Myocyte (in vitro differentiated cells): ENCODE measurements at regions not wholly inside any gene's neighbourhood (a gene's known extent, or its start where the extent isn't known, plus 50 kb on each side); places are given as distances from the start of the nearest gene placed in this dataset.
A peak's percentile ranks its signal among the peaks of the same experiment; 100 is the strongest.

Experiments
- DNase-seq: peaks from one replicate; pipeline ENCODE4 v3.0.0-alpha.2; 2012; ENCODE audit warnings: low read depth

DNA sequence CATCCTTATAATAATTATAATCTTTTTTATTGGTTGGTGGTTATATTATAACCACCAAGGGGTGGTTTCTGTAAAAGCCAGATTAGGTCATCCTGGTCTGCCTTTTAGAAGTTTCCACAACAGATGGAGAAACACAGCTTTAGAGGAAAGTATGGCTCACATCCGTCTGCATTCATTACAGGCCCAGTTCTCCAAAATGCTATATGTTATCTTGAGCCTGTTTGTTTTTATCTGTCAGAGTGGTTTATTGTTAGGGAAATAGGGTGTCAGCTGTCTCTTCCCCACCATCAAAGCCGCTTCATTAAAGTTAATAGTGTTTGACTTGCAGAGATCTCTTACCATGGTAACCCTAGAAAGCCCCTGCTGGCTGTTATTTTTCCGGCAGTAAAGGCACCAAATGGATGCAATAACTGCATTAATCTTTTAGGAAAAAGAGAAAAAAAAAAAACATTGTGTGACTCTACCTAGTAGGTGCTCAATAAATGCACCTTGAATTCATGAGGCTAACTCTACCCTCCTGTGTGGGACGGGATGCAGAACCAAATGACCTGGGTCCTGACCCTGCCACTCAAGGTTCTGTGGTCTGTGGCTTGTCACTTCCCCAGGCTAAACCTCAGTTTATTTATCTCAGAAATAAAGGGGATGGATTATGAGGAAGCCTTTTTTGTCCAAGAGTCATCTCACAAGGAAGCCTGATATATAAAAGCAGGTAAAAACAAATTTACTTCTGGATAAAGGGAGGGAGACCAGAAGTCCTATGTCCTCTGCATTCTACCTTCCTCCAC lies 118.3 kb downstream of the WT1 start:
- no peak for DNase-seq

DNA sequence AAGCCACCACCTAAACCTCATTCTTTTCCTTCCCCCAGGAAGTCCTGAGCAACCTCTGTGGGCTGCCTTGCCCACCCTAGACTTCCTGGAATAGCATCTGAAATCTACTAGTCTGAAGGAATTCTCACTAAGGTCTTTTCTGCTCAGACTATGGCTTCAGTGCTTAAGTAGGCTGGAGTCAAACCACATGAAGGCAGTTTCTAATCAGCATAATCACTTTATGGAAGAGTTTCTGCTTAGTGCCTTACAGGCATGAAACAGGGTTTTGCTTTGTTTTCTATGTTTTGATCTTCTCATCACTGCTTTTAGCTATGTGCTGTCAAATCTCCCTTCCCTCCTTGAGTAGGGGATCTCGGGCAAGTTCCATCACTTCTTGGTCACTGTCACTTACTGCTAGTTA lies 117.7 kb downstream of the WT1 start:
- DNase-seq: no peak

DNA sequence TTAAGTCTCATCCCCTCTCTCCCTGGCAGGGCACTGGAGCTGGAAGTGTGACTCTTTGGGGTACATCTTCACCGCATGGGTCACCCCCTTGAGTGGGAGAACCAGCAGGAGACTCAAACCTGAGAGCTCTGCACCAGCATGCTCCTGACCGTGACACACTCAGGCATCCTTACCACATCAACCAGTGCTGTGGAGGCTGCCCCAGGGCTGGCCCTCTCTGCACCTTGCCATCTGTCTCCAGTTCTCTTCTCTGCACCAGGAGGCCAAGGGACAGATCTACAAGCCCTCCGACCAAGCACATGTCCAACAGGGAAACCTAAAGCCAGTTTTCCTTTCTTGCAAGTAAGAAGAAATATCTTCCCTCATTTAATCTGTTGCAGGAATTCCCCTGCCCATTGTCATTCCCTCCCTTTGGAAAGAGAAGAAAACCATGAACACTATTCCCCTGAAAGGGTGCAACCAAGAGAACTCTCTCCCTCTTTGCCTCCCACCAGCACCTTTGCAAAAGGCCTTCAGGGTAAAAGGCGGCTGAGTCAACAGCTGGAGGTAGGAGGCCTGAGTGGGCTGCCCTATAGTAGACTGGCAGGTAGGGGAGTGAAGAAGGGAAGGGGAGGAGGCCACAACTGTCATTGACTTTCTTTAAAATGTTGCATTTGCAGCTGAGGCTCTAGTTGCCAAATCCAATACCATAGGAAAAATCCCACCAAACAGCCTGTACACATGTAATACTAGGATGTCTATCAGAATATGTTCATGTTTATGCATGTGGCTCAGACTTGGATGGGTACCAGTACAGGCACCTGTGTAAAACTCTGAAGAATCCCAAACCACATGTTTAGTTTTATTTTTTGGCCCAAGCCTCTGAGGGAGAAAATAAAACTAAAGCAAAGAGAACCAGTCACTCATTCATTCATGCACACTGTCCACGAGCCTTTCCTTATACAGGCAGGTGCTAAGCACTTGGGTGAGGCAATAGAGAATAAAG lies 117.0 kb downstream of the WT1 start:
- no peak for DNase-seq

DNA sequence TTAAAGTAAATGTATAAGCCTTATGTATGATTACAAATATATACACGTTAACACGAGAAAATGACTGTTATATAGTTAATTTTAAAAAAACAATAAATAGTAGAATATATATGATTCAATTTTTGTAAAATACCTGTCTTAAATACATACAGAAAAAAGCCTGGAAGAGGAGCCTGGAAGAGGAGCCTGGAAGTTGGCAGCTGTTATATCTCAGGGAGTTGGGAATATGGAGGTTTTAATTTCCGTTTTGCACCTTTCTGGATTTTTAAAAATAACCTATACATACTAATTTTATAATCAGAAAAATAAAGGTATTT lies 111.6 kb downstream of the WT1 start:
- DNase-seq: no peak

DNA sequence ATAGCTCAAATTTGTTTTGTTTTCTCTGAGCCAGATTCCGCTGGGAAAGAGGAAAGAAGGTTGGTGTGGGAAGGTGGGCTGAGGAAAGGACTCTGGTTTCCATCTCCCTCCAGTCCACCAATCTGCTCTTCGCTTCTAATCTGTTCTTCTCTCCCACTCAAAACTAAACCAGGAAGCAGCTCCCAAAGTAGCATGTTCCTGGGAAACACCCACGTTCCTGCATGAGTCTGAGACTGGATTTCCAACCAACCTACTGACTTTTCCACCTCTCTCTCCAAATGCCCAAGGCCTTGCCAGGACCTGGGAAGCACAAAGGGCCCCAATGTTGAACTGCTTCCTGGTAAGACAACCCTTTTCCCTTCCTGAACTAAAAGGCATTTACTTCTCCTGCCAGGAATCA lies 110.2 kb downstream of the WT1 start:
- no peak for DNase-seq

DNA sequence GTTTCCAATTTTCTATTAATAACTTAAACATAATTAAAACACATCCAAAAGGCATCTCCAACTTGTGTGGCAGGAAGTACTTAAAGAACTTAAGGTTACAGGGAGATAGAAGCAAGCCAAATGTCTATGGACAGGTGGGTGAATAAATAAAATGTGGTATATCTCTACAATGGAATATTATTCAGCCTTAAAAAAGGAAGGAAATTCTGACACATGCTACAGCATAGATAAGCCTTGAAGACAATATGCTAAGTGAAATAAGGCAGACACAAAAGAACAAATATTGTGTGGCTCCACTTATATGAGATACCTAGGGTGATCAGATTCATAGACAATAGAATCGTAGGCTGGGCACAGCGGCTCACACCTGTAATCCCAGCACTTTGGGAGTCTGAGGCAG lies 109.6 kb downstream of the WT1 start:
- no peak for DNase-seq

DNA sequence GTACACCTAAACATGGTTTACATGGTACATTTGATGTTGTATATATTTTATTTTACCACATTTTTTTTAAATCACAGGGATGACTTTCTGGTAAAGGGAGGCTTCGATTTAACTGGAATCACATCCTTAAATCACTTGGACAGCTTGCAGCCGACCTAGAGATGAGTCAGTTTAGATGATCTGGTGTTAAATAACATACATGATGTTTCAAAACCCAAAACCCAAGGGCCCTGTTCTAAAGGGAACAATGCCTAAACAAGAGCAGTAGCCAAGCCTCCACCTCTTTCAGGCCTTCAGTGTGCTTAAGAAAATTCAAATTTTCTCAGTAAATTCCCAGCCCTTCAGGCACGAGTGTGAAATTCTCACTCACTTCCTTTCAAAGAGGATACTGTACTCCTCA lies 108.8 kb downstream of the WT1 start:
- peak; percentile 6 for DNase-seq

DNA sequence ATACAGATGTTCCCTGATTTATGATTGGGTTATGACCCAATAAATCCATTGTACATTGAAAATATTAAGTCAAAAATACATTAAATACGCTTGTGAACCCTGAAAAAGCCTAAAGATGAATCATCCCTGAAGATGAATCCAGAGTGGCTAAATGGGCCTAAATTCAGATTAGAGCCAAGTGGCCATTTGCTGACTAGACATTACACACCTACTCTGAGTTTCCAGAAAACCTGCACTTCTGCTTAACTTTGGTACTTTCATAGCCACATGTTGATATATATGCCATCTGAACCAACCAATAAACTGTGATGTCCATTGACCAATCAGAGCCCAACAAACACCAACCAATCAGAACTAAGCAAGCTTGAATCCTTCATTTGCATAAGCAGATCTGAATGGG lies 106.9 kb downstream of the WT1 start:
- DNase-seq: no peak

DNA sequence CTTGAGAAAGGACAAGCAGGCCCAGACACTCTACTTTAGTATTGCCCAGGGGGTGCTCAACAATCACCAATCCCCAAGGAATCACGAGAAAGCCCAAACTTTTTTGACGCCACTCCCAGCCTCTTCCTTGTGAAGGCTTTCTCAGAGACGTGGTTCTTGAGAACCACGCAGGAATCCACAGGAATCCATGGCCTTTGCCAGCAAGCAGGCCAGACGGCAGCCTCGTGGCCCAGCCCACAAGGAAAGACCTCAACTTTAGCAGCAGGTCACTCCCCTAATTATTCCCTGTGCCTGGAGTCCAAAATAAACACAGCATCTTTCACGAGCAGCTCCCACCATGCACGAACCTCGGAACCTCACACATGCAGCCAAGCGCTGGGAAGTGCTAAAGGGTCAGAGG lies 104.2 kb downstream of the WT1 start:
- peak; percentile 52 for DNase-seq

DNA sequence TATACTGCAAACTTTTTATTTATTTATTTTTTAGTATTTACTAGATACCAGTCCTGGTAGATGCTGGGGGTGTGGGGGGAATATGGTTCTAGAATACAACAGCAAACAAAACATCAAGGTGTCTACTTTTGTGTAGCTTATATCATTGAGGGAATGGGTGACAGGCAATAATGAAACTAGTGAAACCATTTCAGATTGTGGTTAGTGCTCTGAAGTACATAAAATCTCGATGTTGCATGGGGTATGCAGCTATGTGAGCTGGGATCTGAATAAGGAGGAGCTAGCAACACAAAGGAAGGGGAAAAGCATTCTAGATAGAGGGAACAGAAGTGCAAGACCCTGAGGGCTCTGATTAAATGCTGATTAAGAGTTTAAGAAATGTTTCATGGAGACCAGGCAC lies 103.5 kb downstream of the WT1 start:
- no peak for DNase-seq

DNA sequence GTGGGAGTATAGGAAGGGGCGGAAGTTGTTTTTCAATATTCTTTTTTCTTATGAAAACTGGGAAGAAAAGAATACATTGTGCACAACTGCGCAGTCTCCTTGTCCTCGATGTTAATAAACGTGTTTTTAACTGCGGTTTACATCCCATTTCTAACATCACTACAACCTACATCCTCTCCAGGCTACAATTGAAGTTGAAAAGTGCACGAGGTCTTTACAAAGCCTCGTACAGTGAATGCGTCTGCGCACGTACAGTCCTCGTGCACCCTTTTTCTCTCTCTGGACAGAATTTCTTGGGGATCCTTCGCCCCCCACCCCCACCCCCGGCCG lies 102.4 kb downstream of the WT1 start:
- DNase-seq: no peak

DNA sequence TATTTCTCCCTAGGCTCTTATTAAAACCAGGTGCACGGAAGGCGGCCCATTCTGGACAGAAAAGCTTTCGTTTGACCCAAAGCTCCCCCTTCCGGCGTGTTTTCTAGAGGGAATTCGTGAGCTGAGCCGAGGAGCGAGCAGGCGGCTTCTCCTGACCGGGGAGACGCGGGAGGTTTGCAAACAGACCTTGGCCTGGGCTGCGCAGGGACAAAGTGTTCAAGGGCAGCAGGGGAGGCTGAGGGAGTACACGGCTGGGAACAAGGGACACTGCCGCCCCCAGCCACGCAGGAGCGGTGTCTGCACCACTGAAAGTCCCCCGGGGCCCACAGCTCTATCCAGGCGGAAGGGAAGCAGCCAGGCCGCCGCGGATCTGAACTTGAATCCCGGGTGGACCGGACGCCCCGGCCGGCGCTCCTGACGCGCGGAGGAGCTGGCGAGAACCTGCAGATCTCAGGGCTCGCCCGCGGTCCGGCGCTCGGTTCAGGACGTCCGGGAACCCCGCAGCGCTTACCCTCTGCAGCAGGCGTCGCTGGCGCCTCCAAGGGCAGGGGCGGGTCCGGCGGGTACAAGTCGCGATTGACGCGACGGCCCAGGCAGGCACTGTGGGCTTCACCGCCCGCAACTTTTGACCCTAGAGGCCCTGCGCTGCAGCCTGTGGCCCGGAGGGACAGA lies 101.9 kb downstream of the WT1 start:
- peak; percentile 41 for DNase-seq

DNA sequence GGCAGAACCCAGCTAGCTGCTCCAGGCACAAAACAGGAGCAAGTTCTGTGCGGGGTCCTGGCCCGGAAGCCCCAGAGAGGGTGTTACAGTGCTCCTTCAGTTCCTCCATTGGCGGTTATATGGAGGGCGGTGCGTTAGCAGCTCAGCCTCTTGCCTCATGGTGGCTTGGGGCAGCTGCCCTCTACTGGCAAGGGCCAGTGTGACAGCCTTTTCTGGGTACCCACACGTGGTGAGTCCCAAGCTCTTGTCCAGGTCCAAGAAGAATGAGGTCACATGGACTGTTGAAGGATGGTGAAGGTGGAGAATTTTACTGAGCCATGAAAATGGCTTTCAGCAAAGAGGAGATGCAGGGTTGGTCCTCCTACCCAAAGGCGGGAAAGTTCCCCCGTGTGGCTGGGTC lies 100.5 kb downstream of the WT1 start:
- no peak for DNase-seq
